Neutrophil (primary cell): ENCODE measurements at regions not wholly inside any gene's neighbourhood (a gene's known extent, or its start where the extent isn't known, plus 50 kb on each side); places are given as distances from the start of the nearest gene placed in this dataset.

Experiments used
- H3K27ac ChIP-seq: fragments of 200-600 bp; sonication (generic); 2 replicates; pipeline ENCODE4 v1.5.1; 2016; ENCODE audit warnings: mild to moderate bottlenecking, moderate library complexity
- H3K27me3 ChIP-seq: fragments of 200-600 bp; sonication (generic); 2 replicates; pipeline ENCODE4 v1.6.0; 2016; ENCODE audit warnings: mild to moderate bottlenecking
- H3K36me3 ChIP-seq: fragments of 200-600 bp; sonication (generic); 2 replicates; pipeline ENCODE4 v1.5.1; 2017
- H3K4me1 ChIP-seq, 2 experiments: fragments of 200-600 bp in 1 of 2; sonication (generic) in 1 of 2; 1 replicate in 1 of 2; 2 replicates in 1 of 2; pipeline versions ENCODE4 v1.5.1 to v1.6.1; 2013 to 2016; ENCODE audit warnings: low read depth in 1 of 2, low read length in 1 of 2, mild to moderate bottlenecking in 1 of 2, moderate library complexity in 1 of 2; ENCODE audit not compliant: control insufficient read depth in 1 of 2, insufficient read depth in 1 of 2
- H3K4me3 ChIP-seq, 2 experiments: fragments of 200-600 bp in 1 of 2; sonication (generic) in 1 of 2; 1 replicate in 1 of 2; 2 replicates in 1 of 2; pipeline ENCODE4 v1.5.1; 2013 to 2016; ENCODE audit warnings: low read depth in 1 of 2, low read length in 1 of 2, mild to moderate bottlenecking in 1 of 2, moderate library complexity in 1 of 2
- H3K9me3 ChIP-seq: fragments of 200-600 bp; sonication (generic); 2 replicates; pipeline ENCODE4 v1.5.1; 2016
- TF ChIP-seq, protein P1 (sequence below): fragments of 200-600 bp; sonication (generic); IDR thresholded peaks from 2 replicates; pipeline ENCODE4 v1.5.1; 2016; ENCODE audit warnings: antibody characterized with exemption

DNA sequence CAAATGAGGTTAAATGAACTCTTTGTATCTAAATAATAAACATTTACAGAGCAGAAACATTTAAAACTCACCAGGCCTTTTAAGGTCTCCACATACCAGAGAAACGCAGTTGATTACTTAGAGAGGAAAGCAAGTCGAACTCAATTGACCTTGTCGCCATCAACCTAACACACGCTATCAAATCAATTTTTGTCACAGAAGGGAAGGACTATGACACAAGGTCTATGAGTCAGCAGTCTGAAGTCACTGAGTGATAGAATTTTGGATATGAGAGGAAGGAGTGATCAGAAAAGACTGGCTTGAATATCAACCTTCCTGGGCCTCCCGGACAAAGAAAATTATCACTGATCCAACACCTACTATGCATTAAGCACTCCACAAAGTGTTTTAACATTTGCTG, 514.4 kb upstream of the ZNF385D start:
- Histone ChIP-seq H3K36me3 (no peaks in the 10 kb centered on the region), H3K4me3 (no peak overlapping the region), H3K9me3 (no peaks in the 10 kb centered on the region), H3K27me3 (no peaks in the 10 kb centered on the region), H3K27ac (no peak overlapping the region), H3K4me1 (no peaks in the 10 kb centered on the region)
- TF ChIP-seq, protein P1, sequence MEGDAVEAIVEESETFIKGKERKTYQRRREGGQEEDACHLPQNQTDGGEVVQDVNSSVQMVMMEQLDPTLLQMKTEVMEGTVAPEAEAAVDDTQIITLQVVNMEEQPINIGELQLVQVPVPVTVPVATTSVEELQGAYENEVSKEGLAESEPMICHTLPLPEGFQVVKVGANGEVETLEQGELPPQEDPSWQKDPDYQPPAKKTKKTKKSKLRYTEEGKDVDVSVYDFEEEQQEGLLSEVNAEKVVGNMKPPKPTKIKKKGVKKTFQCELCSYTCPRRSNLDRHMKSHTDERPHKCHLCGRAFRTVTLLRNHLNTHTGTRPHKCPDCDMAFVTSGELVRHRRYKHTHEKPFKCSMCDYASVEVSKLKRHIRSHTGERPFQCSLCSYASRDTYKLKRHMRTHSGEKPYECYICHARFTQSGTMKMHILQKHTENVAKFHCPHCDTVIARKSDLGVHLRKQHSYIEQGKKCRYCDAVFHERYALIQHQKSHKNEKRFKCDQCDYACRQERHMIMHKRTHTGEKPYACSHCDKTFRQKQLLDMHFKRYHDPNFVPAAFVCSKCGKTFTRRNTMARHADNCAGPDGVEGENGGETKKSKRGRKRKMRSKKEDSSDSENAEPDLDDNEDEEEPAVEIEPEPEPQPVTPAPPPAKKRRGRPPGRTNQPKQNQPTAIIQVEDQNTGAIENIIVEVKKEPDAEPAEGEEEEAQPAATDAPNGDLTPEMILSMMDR: no peak

DNA sequence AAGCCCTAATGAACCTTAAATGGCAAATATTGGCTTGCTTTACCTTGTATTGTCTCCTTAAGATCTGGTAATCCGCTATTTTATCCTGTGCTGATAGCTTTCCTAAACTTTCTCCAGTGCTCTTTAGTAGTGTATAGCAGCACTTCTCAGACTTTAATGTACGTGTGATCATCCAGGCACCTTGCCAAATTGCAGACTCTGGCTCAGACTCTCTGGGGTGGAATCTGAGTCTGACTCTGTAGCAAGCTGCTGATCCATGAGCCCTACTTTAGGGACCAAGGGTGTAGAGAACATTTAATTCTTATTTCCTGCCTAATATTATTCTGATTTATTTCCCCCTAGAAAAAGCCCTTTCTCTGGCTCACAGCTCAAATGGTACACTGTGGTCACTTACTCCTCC, 518.8 kb upstream of the ZNF385D start:
- TF ChIP-seq, protein P1: no peak

DNA sequence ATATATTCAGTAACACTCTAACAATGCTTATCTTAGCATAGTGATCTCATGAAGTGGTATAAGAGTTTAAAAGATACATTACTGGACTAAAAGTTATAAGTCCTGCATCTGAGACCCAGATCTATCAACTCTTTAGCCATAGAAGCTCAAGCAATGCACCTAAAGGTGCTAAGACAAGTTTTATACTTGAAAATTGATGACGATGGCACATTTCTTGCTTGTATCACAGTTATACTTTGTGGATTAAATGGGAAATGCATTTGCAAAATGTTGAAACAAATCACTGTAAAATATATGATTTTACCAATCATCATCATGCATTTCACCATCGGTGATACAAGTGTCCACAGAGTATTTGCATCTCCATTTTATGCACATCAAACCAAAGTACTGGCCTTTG, 525.3 kb upstream of the ZNF385D start:
- Histone ChIP-seq H3K27me3 (no peaks in the 10 kb centered on the region), H3K36me3 (no peaks in the 10 kb centered on the region), H3K4me1 (no peaks in the 10 kb centered on the region), H3K4me3 (no peak overlapping the region), H3K27ac (no peak overlapping the region), H3K9me3 (no peaks in the 10 kb centered on the region)
- TF ChIP-seq, protein P1: no peak

More for the DNA sequence above, 518.8 kb upstream of the ZNF385D start:
- no peaks in the 10 kb centered on the region for H3K9me3 ChIP-seq
- no peaks in the 10 kb centered on the region for H3K27me3 ChIP-seq
- H3K36me3 ChIP-seq: no peaks in the 10 kb centered on the region
- no peaks in the 10 kb centered on the region for H3K4me1 ChIP-seq
- no peak overlapping the region for H3K4me3 ChIP-seq
- H3K27ac ChIP-seq: no peak overlapping the region

DNA sequence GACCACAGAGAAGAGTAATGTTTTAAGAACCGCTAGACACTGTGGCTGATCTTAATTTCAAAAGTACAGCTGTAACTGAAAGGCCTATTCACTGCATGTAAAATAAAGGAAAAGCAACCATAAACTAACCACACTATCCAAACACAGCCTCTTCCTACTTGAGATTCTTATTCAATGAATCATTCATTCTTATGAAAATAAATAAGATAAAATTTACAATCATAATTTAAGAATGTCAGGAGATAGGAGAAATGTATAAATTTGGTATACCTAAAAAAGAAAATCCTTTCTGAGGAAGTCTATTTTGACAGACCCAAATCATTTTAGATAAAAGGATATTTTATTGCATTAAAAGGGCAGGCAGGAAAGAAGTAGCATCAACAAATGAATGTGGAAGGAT, 533.5 kb upstream of the ZNF385D start:
- TF ChIP-seq, protein P1: no peak
- no peaks in the 10 kb centered on the region for H3K4me1 ChIP-seq
- no peaks in the 10 kb centered on the region for H3K9me3 ChIP-seq
- no peaks in the 10 kb centered on the region for H3K27me3 ChIP-seq
- no peak overlapping the region for H3K27ac ChIP-seq
- H3K4me3 ChIP-seq: no peak overlapping the region
- H3K36me3 ChIP-seq: no peaks in the 10 kb centered on the region

DNA sequence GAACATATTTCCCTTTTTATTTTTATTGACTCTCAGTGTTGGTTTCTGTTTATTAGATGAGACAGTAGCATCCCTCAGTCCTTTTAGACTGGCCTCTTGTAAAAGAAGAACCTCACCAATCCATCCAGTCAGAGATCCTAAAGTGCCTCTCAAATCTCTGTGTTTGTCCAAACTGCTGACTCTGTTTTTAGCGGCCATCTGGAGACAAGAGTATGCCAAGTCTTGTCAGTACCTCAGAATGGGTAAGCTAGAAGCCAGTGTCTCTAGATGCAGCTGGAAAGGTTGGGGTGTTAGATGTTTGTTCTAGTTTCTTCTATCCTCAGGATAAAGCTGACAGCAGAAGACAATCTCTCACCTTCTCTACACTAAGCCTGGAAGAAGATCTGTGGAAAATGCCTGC, 537.7 kb upstream of the ZNF385D start:
- H3K36me3 ChIP-seq: no peaks in the 10 kb centered on the region
- no peak overlapping the region for H3K4me3 ChIP-seq
- H3K27me3 ChIP-seq: no peaks in the 10 kb centered on the region
- TF ChIP-seq, protein P1: no peak
- no peaks in the 10 kb centered on the region for H3K9me3 ChIP-seq
- H3K4me1 ChIP-seq: no peaks in the 10 kb centered on the region
- H3K27ac ChIP-seq: no peak overlapping the region

DNA sequence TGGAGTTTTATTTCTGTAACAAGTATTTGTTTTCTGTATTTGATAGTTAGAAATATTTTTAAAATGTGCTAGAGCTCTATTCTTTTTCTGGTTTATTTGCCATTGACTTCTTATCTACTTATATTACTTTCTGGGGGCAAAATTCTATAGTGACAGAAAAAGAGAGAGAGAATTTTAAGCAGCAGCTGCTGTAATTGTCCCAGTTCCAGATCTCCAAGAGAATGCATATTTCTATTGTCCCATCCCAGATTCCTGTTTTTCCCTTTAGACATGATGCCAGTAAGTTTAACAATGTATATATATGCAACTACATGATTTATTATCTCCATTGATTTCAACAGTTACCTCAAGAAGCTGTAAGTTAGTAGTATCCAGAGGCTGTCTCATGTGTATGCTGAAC, 541.7 kb upstream of the ZNF385D start:
- TF ChIP-seq, protein P1: no peak
- H3K4me3 ChIP-seq: no peak overlapping the region

More for the DNA sequence above, 541.7 kb upstream of the ZNF385D start:
- H3K27ac ChIP-seq: no peak overlapping the region
- no peaks in the 10 kb centered on the region for H3K36me3 ChIP-seq
- H3K4me1 ChIP-seq: no peaks in the 10 kb centered on the region
- no peaks in the 10 kb centered on the region for H3K27me3 ChIP-seq
- no peaks in the 10 kb centered on the region for H3K9me3 ChIP-seq
